WTC11 (cell line): ENCODE measurements at regions not wholly inside any gene's neighbourhood (a gene's known extent, or its start where the extent isn't known, plus 50 kb on each side); places are given as distances from the start of the nearest gene placed in this dataset.
"Not testable (repeated sequence)": the region's sequence is repeated elsewhere in the genome, so short reads cannot be mapped to it uniquely, and the experiment has no call there.

Source experiments
- ATAC-seq: fragments of 200-7000 bp; cut with Tn5 transposase; 2 replicates; pipeline ENCODE4 v1.10.0; 2021; ENCODE audit warnings: mild to moderate bottlenecking, moderate library complexity
- CTCF ChIA-PET: fragments of 300-600 bp; sonication (Branson Sonifier 250); formaldehyde crosslinking; loops from one replicate; lab custom pipeline; 2021; ENCODE audit warnings: antibody characterized with exemption; lab: Charles Lee
- POLR2A ChIA-PET: fragments of 350-600 bp; sonication (Branson Sonifier 250); formaldehyde crosslinking; loops from one replicate; lab custom pipeline; 2021; ENCODE audit warnings: antibody characterized with exemption; lab: Charles Lee
- DNase-seq: peaks from one replicate; pipeline ENCODE4 v3.0.0; 2021; ENCODE audit warnings: low spot score
- H3K27ac Mint-ChIP-seq: 2 replicates; pipeline ENCODE4 v1.8.0; 2021; ENCODE audit warnings: mixed read lengths
- H3K27me3 Mint-ChIP-seq: 2 replicates; pipeline ENCODE4 v1.8.0; 2021; ENCODE audit warnings: low read depth, mild to moderate bottlenecking, moderate library complexity, mixed read lengths
- H3K36me3 Mint-ChIP-seq: 2 replicates; pipeline ENCODE4 v1.8.0; 2021; ENCODE audit warnings: mixed read lengths
- H3K4me1 Mint-ChIP-seq: 2 replicates; pipeline ENCODE4 v1.8.0; 2022; ENCODE audit warnings: mixed read lengths
- H3K4me3 Mint-ChIP-seq: 2 replicates; pipeline ENCODE4 v1.8.0; 2021; ENCODE audit warnings: mild to moderate bottlenecking, moderate library complexity, mixed read lengths
- H3K9me3 Mint-ChIP-seq: 2 replicates; pipeline ENCODE4 v1.8.0; 2021; ENCODE audit warnings: mixed read lengths
- ATF3 ChIP-seq: sonication (generic); formaldehyde crosslinking; conservative IDR thresholded peaks from 2 replicates; pipeline ENCODE4 v1.8.1; 2022; ENCODE audit warnings: mild to moderate bottlenecking, missing genetic modification reagents
- E2F4 ChIP-seq: sonication (generic); formaldehyde crosslinking; IDR thresholded peaks from 2 replicates; pipeline ENCODE4 v1.8.1; 2022; ENCODE audit warnings: low read depth, mild to moderate bottlenecking, moderate library complexity, missing genetic modification reagents, borderline replicate concordance
- ELF4 ChIP-seq: sonication (generic); formaldehyde crosslinking; IDR thresholded peaks from 2 replicates; pipeline ENCODE4 v1.8.1; 2022; ENCODE audit warnings: low read depth, mild to moderate bottlenecking, moderate library complexity, missing genetic modification reagents
- EMX1 ChIP-seq: fragments of 250-450 bp; sonication (Bioruptor Pico); IDR thresholded peaks from 2 replicates; pipeline ENCODE4 v1.8.0; 2021; ENCODE audit warnings: mild to moderate bottlenecking
- ESRRA ChIP-seq: sonication (generic); formaldehyde crosslinking; IDR thresholded peaks from 2 replicates; pipeline ENCODE4 v1.8.1; 2022; ENCODE audit warnings: mild to moderate bottlenecking, missing genetic modification reagents, borderline replicate concordance
- FOXJ3 ChIP-seq: sonication (generic); formaldehyde crosslinking; IDR thresholded peaks from 2 replicates; pipeline ENCODE4 v1.9.0; 2021; ENCODE audit warnings: missing genetic modification reagents, mild to moderate bottlenecking, borderline replicate concordance
- GABPB1 ChIP-seq: sonication (generic); formaldehyde crosslinking; IDR thresholded peaks from 2 replicates; pipeline ENCODE4 v1.8.1; 2023; ENCODE audit warnings: mild to moderate bottlenecking, missing genetic modification reagents
- IRF1 ChIP-seq: sonication (generic); formaldehyde crosslinking; IDR thresholded peaks from 2 replicates; pipeline ENCODE4 v1.8.0; 2023; ENCODE audit warnings: missing genetic modification reagents
- JAZF1 ChIP-seq: fragments of 250-450 bp; sonication (Bioruptor Pico); IDR thresholded peaks from 2 replicates; pipeline ENCODE4 v1.9.0; 2021; ENCODE audit warnings: moderate library complexity, mild to moderate bottlenecking, inconsistent platforms
- KAT7 ChIP-seq: sonication (generic); formaldehyde crosslinking; IDR thresholded peaks from 2 replicates; pipeline ENCODE4 v1.8.1; 2023; ENCODE audit warnings: missing genetic modification reagents, mild to moderate bottlenecking, borderline replicate concordance
- MXD4 ChIP-seq: fragments of 250-450 bp; sonication (Bioruptor Pico); IDR thresholded peaks from 2 replicates; pipeline ENCODE4 v1.8.0; 2021; ENCODE audit warnings: mild to moderate bottlenecking, moderate library complexity, borderline replicate concordance
- NFE2L1 ChIP-seq: sonication (generic); formaldehyde crosslinking; IDR thresholded peaks from 2 replicates; pipeline ENCODE4 v1.8.1; 2023; ENCODE audit warnings: missing genetic modification reagents
- PRRX2 ChIP-seq: fragments of 250-450 bp; sonication (Bioruptor Pico); IDR thresholded peaks from 2 replicates; pipeline ENCODE4 v1.8.0; 2021; ENCODE audit warnings: mild to moderate bottlenecking
- RELA ChIP-seq: sonication (generic); formaldehyde crosslinking; IDR thresholded peaks from 2 replicates; pipeline ENCODE4 v1.8.1; 2022; ENCODE audit warnings: missing genetic modification reagents, mild to moderate bottlenecking, borderline replicate concordance
- ZNF121 ChIP-seq: sonication (generic); formaldehyde crosslinking; IDR thresholded peaks from 2 replicates; pipeline ENCODE4 v1.8.0; 2023; ENCODE audit warnings: missing genetic modification reagents
- ZNF396 ChIP-seq: fragments of 250-450 bp; sonication (Bioruptor Pico); IDR thresholded peaks from 2 replicates; pipeline ENCODE4 v1.8.0; 2021; ENCODE audit warnings: mild to moderate bottlenecking, moderate library complexity, borderline replicate concordance
- TF ChIP-seq, protein P1 (sequence below): sonication (generic); formaldehyde crosslinking; conservative IDR thresholded peaks from 2 replicates; pipeline ENCODE4 v1.8.1; 2023; ENCODE audit warnings: mild to moderate bottlenecking, low read depth, missing genetic modification reagents, moderate library complexity
- TF ChIP-seq, protein P2 (sequence below): fragments of 250-450 bp; sonication (Bioruptor Pico); IDR thresholded peaks from 2 replicates; pipeline ENCODE4 v1.9.0; 2021; ENCODE audit warnings: mild to moderate bottlenecking

DNA sequence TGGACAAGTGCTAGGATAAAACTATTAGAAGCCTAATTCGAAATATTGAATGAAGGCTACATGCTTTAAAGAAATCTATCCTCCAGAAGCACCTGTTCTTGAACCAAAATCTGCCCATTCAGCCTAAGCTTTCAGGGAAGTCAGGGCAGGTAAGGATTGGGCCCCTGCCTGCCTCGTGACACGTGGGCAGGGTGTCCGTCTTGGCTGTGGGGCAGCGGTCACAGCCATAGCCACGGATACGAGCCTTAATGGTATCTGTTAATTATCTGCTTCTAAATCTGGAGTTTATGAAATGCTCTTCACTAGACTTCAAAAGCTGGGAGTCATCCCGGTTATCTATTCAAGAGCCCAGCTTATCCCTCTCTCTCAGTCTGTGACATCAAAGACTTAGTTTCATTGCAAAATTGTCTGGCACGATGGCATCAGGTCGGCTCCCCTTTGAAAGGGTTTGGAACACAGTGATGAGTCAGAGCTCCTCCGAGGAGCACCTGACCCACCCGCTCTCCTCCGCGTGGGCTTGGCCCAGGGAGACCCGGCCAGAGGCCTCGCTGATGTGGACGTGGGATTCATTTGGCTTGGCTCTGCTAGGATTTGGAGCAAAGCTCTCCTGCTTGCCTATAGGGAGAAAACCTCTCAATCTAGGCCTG is 135.9 kb downstream of the MACROH2A1 start:
- H3K36me3 Mint-ChIP-seq, result peaks cover 5% of the 10 kb centered on the region
- ATAC-seq (no peak), DNase-seq (no peak)
- H3K9me3 Mint-ChIP-seq, result peaks cover 30% of the 10 kb centered on the region
- no peak overlapping the region for H3K27ac Mint-ChIP-seq
- CTCF ChIA-PET, result interaction anchor here (0.8 kb wide), 1 partner anchor 46 kb away, joined by 3 read pairs; no protein-coding TSS in a partner anchor
- H3K4me1 Mint-ChIP-seq, result no peaks in the 10 kb centered on the region
- TF ChIP-seq FOXJ3 (CRISPR knock-in tag) (no peak), GABPB1 (CRISPR knock-in tag) (peak; percentile 99)
- TF ChIP-seq, all 79 proteins: peak for 1
- POLR2A ChIA-PET, result no interaction called here
- Mint-ChIP-seq H3K27me3 (no peaks in the 10 kb centered on the region; the same call in none of the 2 replicates), H3K4me3 (no peak overlapping the region)

- DNase-seq, result no peak
- no peaks in the 10 kb centered on the region; the same call in none of the 2 replicates for H3K27me3 Mint-ChIP-seq
- TF ChIP-seq, protein P1, sequence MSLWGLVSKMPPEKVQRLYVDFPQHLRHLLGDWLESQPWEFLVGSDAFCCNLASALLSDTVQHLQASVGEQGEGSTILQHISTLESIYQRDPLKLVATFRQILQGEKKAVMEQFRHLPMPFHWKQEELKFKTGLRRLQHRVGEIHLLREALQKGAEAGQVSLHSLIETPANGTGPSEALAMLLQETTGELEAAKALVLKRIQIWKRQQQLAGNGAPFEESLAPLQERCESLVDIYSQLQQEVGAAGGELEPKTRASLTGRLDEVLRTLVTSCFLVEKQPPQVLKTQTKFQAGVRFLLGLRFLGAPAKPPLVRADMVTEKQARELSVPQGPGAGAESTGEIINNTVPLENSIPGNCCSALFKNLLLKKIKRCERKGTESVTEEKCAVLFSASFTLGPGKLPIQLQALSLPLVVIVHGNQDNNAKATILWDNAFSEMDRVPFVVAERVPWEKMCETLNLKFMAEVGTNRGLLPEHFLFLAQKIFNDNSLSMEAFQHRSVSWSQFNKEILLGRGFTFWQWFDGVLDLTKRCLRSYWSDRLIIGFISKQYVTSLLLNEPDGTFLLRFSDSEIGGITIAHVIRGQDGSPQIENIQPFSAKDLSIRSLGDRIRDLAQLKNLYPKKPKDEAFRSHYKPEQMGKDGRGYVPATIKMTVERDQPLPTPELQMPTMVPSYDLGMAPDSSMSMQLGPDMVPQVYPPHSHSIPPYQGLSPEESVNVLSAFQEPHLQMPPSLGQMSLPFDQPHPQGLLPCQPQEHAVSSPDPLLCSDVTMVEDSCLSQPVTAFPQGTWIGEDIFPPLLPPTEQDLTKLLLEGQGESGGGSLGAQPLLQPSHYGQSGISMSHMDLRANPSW (CRISPR knock-in tag), result no peak
- TF ChIP-seq ESRRA (CRISPR knock-in tag), result no peak
- no peak for TF ChIP-seq RELA
- no peak for TF ChIP-seq IRF1 (CRISPR knock-in tag)
- TF ChIP-seq E2F4 (CRISPR knock-in tag), result no peak
- TF ChIP-seq KAT7 (CRISPR knock-in tag), result no peak
- no peak for TF ChIP-seq NFE2L1 (CRISPR knock-in tag)
- no peak for TF ChIP-seq PRRX2 (CRISPR knock-in tag)
- no peak for TF ChIP-seq ZNF121
- no peak for TF ChIP-seq EMX1 (CRISPR knock-in tag)
- no peak for TF ChIP-seq JAZF1 (CRISPR knock-in tag)
- no peak for TF ChIP-seq MXD4 (CRISPR knock-in tag)
- TF ChIP-seq ZNF396 (CRISPR knock-in tag), result no peak
- TF ChIP-seq ELF4 (CRISPR knock-in tag), result no peak
- TF ChIP-seq, protein P2, sequence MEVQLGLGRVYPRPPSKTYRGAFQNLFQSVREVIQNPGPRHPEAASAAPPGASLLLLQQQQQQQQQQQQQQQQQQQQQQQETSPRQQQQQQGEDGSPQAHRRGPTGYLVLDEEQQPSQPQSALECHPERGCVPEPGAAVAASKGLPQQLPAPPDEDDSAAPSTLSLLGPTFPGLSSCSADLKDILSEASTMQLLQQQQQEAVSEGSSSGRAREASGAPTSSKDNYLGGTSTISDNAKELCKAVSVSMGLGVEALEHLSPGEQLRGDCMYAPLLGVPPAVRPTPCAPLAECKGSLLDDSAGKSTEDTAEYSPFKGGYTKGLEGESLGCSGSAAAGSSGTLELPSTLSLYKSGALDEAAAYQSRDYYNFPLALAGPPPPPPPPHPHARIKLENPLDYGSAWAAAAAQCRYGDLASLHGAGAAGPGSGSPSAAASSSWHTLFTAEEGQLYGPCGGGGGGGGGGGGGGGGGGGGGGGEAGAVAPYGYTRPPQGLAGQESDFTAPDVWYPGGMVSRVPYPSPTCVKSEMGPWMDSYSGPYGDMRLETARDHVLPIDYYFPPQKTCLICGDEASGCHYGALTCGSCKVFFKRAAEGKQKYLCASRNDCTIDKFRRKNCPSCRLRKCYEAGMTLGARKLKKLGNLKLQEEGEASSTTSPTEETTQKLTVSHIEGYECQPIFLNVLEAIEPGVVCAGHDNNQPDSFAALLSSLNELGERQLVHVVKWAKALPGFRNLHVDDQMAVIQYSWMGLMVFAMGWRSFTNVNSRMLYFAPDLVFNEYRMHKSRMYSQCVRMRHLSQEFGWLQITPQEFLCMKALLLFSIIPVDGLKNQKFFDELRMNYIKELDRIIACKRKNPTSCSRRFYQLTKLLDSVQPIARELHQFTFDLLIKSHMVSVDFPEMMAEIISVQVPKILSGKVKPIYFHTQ, result no peak
- no peak for TF ChIP-seq ATF3 (CRISPR knock-in tag)
- TF ChIP-seq, all 79 proteins: peak for 0
- CTCF ChIA-PET, result no interaction called here
- no peak overlapping the region for H3K4me3 Mint-ChIP-seq
- no peak overlapping the region for H3K27ac Mint-ChIP-seq
- POLR2A ChIA-PET, result no interaction called here
- H3K36me3 Mint-ChIP-seq, result peaks cover 5% of the 10 kb centered on the region
- ATAC-seq, result no peak
- no peaks in the 10 kb centered on the region for H3K4me1 Mint-ChIP-seq
- H3K9me3 Mint-ChIP-seq, result peaks cover 31% of the 10 kb centered on the region
These were observed 136.7 kb downstream of the MACROH2A1 start for GRCh38 chr5:135262364-135262763.

DNA sequence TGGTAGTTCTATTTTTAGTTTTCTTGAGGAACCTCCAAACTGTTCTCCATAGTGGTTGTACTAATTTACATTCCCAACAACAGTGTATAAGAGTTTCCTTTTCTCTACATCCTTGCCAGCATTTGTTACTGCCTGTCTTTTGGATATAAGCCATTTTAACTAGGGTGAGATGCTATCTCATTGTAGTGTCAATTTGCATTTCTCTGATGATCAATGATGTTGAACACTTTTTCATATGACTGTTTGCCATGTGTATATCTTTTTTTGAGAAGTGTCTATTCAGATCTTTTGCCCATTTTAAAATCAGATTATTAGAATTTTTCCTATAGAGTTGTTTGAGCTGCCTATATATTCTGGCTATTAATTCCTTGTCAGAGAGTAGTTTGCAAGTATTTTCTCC is 138.9 kb downstream of the MACROH2A1 start:
- H3K4me3 Mint-ChIP-seq, H3K36me3 Mint-ChIP-seq, DNase-seq, CTCF ChIA-PET, ATAC-seq, H3K27ac Mint-ChIP-seq, POLR2A ChIA-PET, H3K4me1 Mint-ChIP-seq, H3K27me3 Mint-ChIP-seq: not testable (repeated sequence)
- H3K9me3 Mint-ChIP-seq, result peaks cover 31% of the 10 kb centered on the region
